CD4-positive, alpha-beta memory T cell (primary cell): ENCODE measurements at regions not wholly inside any gene's neighbourhood (a gene's known extent, or its start where the extent isn't known, plus 50 kb on each side); places are given as distances from the start of the nearest gene placed in this dataset.

ENCODE experiments used
- CTCF ChIA-PET: fragments of 350-600 bp; sonication (Branson Sonifier 250); formaldehyde crosslinking; loops from one replicate; lab custom pipeline; 2021; ENCODE audit warnings: inconsistent platforms; ENCODE audit not compliant: partially characterized antibody; lab: Charles Lee
- POLR2A ChIA-PET: fragments of 350-600 bp; sonication (Branson Sonifier 250); formaldehyde crosslinking; loops from one replicate; lab custom pipeline; 2021; ENCODE audit not compliant: partially characterized antibody; lab: Charles Lee
- DNase-seq, 5 donors: peaks; one replicate each; pipeline versions ENCODE4 v3.0.0 to v3.0.0-alpha.2; 2020 to 2022; ENCODE audit warnings: mixed read lengths in 1 of 5
- H3K27ac ChIP-seq: one replicate; pipeline ENCODE4 v1.7.0; 2013; ENCODE audit warnings: low read depth, low read length
- H3K27me3 ChIP-seq: 2 replicates; pipeline ENCODE4 v1.7.0; 2013; ENCODE audit warnings: mild to moderate bottlenecking, low read length, moderate library complexity; ENCODE audit not compliant: insufficient read depth
- H3K36me3 ChIP-seq: 2 replicates; pipeline ENCODE4 v1.7.0; 2013; ENCODE audit warnings: mild to moderate bottlenecking, low read length, moderate library complexity; ENCODE audit not compliant: insufficient read depth
- H3K4me1 ChIP-seq: 2 replicates; pipeline ENCODE4 v1.7.0; 2013; ENCODE audit warnings: mild to moderate bottlenecking, low read length, moderate library complexity; ENCODE audit not compliant: insufficient read depth
- H3K4me3 ChIP-seq, 2 donors: one replicate each; pipeline ENCODE4 v1.7.0; 2013; ENCODE audit warnings: low read length in 2 of 2, mild to moderate bottlenecking in 1 of 2
- H3K9me3 ChIP-seq, 2 donors: one replicate each; pipeline ENCODE4 v1.7.0; 2013; ENCODE audit warnings: low read length in 2 of 2, control low read depth in 1 of 2; ENCODE audit not compliant: control insufficient read depth in 1 of 2
- H3K27ac Mint-ChIP-seq, 7 donors: one replicate each; pipeline ENCODE4 v1.8.0; 2020 to 2021; ENCODE audit warnings: mixed read lengths in 7 of 7, mild to moderate bottlenecking in 6 of 7, inconsistent platforms in 3 of 7, moderate library complexity in 3 of 7
- H3K27me3 Mint-ChIP-seq, 2 donors: one replicate each; pipeline ENCODE4 v1.8.0; 2020 to 2021; ENCODE audit warnings: mixed read lengths in 2 of 2
- H3K36me3 Mint-ChIP-seq, 2 donors: one replicate each; pipeline ENCODE4 v1.8.0; 2020 to 2021; ENCODE audit warnings: mixed read lengths in 2 of 2, inconsistent platforms in 1 of 2, mild to moderate bottlenecking in 1 of 2
- H3K4me1 Mint-ChIP-seq, 4 donors: one replicate each; pipeline ENCODE4 v1.8.0; 2020 to 2021; ENCODE audit warnings: mixed read lengths in 4 of 4, mild to moderate bottlenecking in 1 of 4
- H3K4me3 Mint-ChIP-seq, 8 donors: one replicate each; pipeline ENCODE4 v1.8.0; 2020 to 2021; ENCODE audit warnings: mixed read lengths in 8 of 8, mild to moderate bottlenecking in 7 of 8, moderate library complexity in 6 of 8, inconsistent platforms in 3 of 8
- H3K9me3 Mint-ChIP-seq, 8 donors: one replicate each; pipeline ENCODE4 v1.8.0; 2020 to 2021; ENCODE audit warnings: mixed read lengths in 8 of 8, mild to moderate bottlenecking in 5 of 8, inconsistent platforms in 3 of 8, moderate library complexity in 1 of 8
- intact Hi-C: fragments of 100-400 bp; cut with micrococcal nuclease; formaldehyde crosslinking; loops from one replicate; pipeline ENCODE4 v1.15.1; 2023

DNA sequence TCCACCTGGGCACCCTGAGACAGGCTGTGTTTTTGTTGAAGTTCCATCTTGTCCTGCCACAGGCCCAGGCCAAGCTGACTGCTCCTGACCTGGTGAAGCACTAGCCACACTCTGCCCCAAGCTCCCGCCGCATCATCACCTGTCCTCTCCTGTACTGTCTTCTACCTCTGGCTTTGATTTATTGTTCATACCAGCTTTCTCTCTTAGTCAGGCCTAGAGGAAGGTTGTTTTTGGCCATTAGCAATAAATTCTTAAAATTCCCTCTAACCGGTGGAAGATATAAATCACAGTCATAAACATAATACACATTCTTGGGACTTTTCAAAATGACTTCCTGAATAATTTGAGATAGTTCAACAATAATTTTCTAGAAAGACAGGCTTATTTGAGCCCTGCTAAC, 169.4 kb downstream of the DAD1 start:
- H3K27me3 ChIP-seq = no peaks in the 10 kb centered on the region
- no peaks in the 10 kb centered on the region for H3K9me3 ChIP-seq
- ChIA-PET CTCF (no interaction called here), POLR2A (no interaction called here)
- no peaks in the 10 kb centered on the region for H3K36me3 ChIP-seq
- no peak overlapping the region for H3K27ac ChIP-seq
- H3K4me1 ChIP-seq = no peaks in the 10 kb centered on the region
- no peak overlapping the region for H3K4me3 ChIP-seq
- H3K4me3 Mint-ChIP-seq = no peak overlapping the region
- no peaks in the 10 kb centered on the region for H3K4me1 Mint-ChIP-seq
- H3K36me3 Mint-ChIP-seq = no peaks in the 10 kb centered on the region
- H3K27me3 Mint-ChIP-seq = no peaks in the 10 kb centered on the region
- no peaks in the 10 kb centered on the region for H3K9me3 Mint-ChIP-seq
- intact Hi-C loops = no loop called here
- DNase-seq = no peak
- H3K27ac Mint-ChIP-seq = no peak overlapping the region

DNA sequence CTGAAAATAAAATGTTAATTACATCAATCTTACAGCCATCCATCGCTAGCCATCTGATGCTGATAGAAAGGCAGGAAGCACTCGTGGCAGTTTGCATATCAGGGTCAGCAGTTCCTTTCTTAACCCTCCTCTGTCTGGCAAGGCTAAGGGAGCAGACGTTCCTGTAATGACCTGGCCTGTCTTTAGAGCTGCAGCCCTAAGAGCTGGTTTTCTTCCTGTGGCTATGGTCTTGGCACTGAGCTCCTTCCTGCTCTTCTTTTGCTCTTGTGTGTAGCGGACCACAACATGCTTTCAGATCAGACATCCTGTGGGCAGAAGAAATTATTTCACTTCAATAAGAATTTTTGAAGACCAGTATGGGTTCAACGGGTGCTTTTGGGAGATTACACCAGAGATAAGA, 170.4 kb downstream of the DAD1 start:
- no peak overlapping the region for H3K27ac ChIP-seq
- H3K9me3 ChIP-seq = no peaks in the 10 kb centered on the region
- H3K4me3 ChIP-seq = no peak overlapping the region
- DNase-seq = no peak
- no peaks in the 10 kb centered on the region for H3K27me3 ChIP-seq
- Mint-ChIP-seq H3K27me3 (no peaks in the 10 kb centered on the region), H3K27ac (no peak overlapping the region), H3K4me1 (no peaks in the 10 kb centered on the region), H3K9me3 (no peaks in the 10 kb centered on the region), H3K4me3 (no peak overlapping the region), H3K36me3 (no peaks in the 10 kb centered on the region)
- intact Hi-C loops = no loop called here
- H3K36me3 ChIP-seq = no peaks in the 10 kb centered on the region
- POLR2A ChIA-PET = no interaction called here
- no peaks in the 10 kb centered on the region for H3K4me1 ChIP-seq
- CTCF ChIA-PET = no interaction called here

GRCh38 chr14:22417914-22418313, 171.1 kb downstream of the DAD1 start:
- ChIA-PET POLR2A (no interaction called here), CTCF (no interaction called here)
- H3K4me3 Mint-ChIP-seq = no peak overlapping the region
- intact Hi-C loops = no loop called here
- DNase-seq = no peak
- no peaks in the 10 kb centered on the region for H3K27me3 ChIP-seq
- no peak overlapping the region for H3K27ac ChIP-seq
- no peak overlapping the region for H3K4me3 ChIP-seq
- no peaks in the 10 kb centered on the region for H3K4me1 ChIP-seq
- no peaks in the 10 kb centered on the region for H3K9me3 ChIP-seq
- H3K36me3 ChIP-seq = no peaks in the 10 kb centered on the region
- H3K36me3 Mint-ChIP-seq = no peaks in the 10 kb centered on the region
- no peak overlapping the region for H3K27ac Mint-ChIP-seq
- no peaks in the 10 kb centered on the region for H3K27me3 Mint-ChIP-seq
- H3K9me3 Mint-ChIP-seq = no peaks in the 10 kb centered on the region
- H3K4me1 Mint-ChIP-seq = no peaks in the 10 kb centered on the region

DNA sequence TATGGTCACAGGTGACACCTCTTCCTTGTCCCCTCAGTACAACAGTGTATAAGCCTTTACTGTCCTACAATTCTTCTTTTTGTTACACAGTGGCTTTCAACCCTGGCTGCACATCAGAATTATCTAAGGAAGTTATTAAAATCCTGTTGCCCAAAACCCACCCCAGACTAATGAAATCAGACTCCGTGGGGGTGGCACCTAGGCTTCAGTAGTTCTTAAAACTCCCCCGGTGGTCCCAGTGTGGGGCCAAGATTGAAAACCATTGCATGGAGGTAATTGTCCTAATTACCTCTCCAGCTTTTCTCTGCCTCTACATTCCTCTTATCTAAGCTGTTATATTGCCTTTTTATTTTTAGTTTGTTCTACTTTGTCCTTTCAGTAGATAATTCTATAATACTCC, 172.8 kb downstream of the DAD1 start:
- Histone ChIP-seq H3K27me3 (no peaks in the 10 kb centered on the region), H3K4me1 (no peaks in the 10 kb centered on the region), H3K9me3 (no peaks in the 10 kb centered on the region), H3K27ac (no peak overlapping the region), H3K36me3 (no peaks in the 10 kb centered on the region), H3K4me3 (no peak overlapping the region)
- intact Hi-C loops = no loop called here
- no peaks in the 10 kb centered on the region for H3K9me3 Mint-ChIP-seq
- H3K4me3 Mint-ChIP-seq = no peak overlapping the region
- no peak overlapping the region for H3K27ac Mint-ChIP-seq
- DNase-seq = no peak
- no peaks in the 10 kb centered on the region for H3K36me3 Mint-ChIP-seq
- H3K4me1 Mint-ChIP-seq = no peaks in the 10 kb centered on the region
- H3K27me3 Mint-ChIP-seq = no peaks in the 10 kb centered on the region
- ChIA-PET CTCF (no interaction called here), POLR2A (no interaction called here)

DNA sequence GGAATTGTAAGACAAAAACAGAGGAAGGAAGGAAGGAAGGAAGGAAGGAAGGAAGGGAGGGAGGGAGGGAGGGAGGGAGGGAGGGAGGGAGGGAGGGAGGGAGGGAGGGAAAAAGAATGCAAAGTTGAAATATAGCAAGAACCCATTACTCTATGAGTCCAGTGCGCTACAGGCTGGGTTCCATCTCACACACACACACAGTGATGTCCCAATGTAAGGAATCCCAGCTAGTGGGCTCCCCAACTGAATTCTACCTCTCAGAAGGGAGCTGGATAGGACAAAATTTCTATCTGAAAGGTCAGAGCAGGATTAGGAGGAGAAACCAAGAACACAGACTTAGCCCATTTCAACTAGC, 173.4 kb downstream of the DAD1 start:
- intact Hi-C loops = no loop called here
- no peak overlapping the region for H3K4me3 Mint-ChIP-seq
- no peaks in the 10 kb centered on the region for H3K27me3 Mint-ChIP-seq
- H3K27ac Mint-ChIP-seq = no peak overlapping the region
- Histone ChIP-seq H3K4me1 (no peaks in the 10 kb centered on the region), H3K36me3 (no peaks in the 10 kb centered on the region), H3K27me3 (no peaks in the 10 kb centered on the region), H3K4me3 (no peak overlapping the region), H3K27ac (no peak overlapping the region), H3K9me3 (no peaks in the 10 kb centered on the region)
- DNase-seq = no peak
- H3K9me3 Mint-ChIP-seq = no peaks in the 10 kb centered on the region
- H3K4me1 Mint-ChIP-seq = no peaks in the 10 kb centered on the region
- ChIA-PET CTCF (no interaction called here), POLR2A (no interaction called here)
- H3K36me3 Mint-ChIP-seq = no peaks in the 10 kb centered on the region

DNA sequence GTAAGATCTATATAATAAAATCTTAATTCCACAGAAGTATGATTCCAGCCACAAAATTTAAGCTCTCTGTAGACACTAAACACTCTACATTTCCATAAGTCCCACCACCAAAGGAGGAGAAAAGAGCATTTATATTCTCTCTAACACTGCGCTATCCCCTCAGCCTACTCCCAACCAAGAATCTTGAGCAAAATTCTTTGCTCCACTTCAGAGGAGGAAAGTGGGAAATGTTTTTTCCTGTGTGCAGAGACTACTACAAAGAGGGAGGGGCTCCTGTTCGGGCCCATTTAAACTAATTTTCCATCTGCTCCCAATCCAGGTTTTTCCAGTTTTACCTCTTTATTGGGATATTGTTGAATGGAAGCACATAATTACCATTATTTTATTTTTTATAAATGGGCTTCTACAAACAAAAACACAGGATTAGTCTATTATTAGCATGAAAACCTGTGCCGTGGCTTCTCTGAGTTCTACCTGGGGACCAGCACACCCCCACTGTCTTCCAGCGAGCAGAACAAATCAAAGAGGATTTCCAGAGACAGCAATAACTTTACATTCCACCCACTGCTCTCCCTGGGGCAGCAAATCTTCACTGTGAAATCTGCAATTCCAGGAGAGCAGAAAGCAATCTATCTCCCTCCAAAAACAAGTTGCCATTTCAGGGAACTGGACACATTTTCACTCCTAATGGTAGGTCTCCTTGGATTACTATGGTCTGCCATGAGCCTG, 174.0 kb downstream of the DAD1 start:
- DNase-seq = no peak
- intact Hi-C loops = no loop called here
- Histone ChIP-seq H3K4me3 (no peak overlapping the region), H3K27me3 (no peaks in the 10 kb centered on the region), H3K27ac (no peak overlapping the region), H3K36me3 (no peaks in the 10 kb centered on the region), H3K9me3 (no peaks in the 10 kb centered on the region), H3K4me1 (no peaks in the 10 kb centered on the region)
- Mint-ChIP-seq H3K36me3 (no peaks in the 10 kb centered on the region), H3K27ac (no peak overlapping the region), H3K9me3 (no peaks in the 10 kb centered on the region), H3K4me3 (no peak overlapping the region), H3K27me3 (no peaks in the 10 kb centered on the region), H3K4me1 (no peaks in the 10 kb centered on the region)
- POLR2A ChIA-PET = no interaction called here
- CTCF ChIA-PET = no interaction called here

GRCh38 chr14:22412926-22413411, 176.1 kb downstream of the DAD1 start:
- Mint-ChIP-seq H3K4me1 (no peaks in the 10 kb centered on the region), H3K27me3 (no peaks in the 10 kb centered on the region), H3K36me3 (no peaks in the 10 kb centered on the region), H3K4me3 (no peak overlapping the region), H3K9me3 (no peaks in the 10 kb centered on the region), H3K27ac (no peak overlapping the region)
- H3K4me1 ChIP-seq = no peaks in the 10 kb centered on the region
- intact Hi-C loops = no loop called here
- ChIA-PET CTCF (no interaction called here), POLR2A (no interaction called here)
- H3K36me3 ChIP-seq = no peaks in the 10 kb centered on the region
- H3K27ac ChIP-seq = no peak overlapping the region
- DNase-seq = no peak
- no peaks in the 10 kb centered on the region for H3K9me3 ChIP-seq
- H3K4me3 ChIP-seq = no peak overlapping the region
- H3K27me3 ChIP-seq = no peaks in the 10 kb centered on the region
